ENCODE measurements at regions not wholly inside any gene's neighbourhood (a gene's known extent, or its start where the extent isn't known, plus 50 kb on each side); places are given as distances from the start of the nearest gene placed in this dataset.

DNA sequence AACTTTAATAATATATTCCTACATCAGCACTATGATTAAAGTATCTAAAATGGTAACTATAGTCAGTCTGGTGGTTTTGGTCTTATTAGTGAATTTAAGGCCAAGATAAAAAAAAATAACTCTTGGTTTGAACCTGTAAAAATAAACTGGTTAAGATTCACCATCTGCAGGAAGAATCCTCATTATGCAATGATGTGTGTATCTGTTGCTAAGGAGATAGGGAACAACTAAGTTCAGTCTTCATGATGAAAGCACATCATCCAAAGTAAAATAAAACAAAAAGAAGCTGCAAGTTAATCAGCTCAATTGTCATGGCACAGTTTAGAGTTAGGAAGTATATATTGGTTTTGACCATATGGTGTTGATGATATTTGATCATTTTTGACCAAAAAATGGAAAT, 466.0 kb downstream of the NYAP2 start:
- TF ChIP-seq, protein P1, sequence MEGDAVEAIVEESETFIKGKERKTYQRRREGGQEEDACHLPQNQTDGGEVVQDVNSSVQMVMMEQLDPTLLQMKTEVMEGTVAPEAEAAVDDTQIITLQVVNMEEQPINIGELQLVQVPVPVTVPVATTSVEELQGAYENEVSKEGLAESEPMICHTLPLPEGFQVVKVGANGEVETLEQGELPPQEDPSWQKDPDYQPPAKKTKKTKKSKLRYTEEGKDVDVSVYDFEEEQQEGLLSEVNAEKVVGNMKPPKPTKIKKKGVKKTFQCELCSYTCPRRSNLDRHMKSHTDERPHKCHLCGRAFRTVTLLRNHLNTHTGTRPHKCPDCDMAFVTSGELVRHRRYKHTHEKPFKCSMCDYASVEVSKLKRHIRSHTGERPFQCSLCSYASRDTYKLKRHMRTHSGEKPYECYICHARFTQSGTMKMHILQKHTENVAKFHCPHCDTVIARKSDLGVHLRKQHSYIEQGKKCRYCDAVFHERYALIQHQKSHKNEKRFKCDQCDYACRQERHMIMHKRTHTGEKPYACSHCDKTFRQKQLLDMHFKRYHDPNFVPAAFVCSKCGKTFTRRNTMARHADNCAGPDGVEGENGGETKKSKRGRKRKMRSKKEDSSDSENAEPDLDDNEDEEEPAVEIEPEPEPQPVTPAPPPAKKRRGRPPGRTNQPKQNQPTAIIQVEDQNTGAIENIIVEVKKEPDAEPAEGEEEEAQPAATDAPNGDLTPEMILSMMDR (IDR thresholded peaks at IDR 0.05) = no peak
- TF ChIP-seq POLR2A (IDR thresholded peaks at IDR 0.05) = no peak
- intact Hi-C loops (cut with DNase I) = no loop called here

DNA sequence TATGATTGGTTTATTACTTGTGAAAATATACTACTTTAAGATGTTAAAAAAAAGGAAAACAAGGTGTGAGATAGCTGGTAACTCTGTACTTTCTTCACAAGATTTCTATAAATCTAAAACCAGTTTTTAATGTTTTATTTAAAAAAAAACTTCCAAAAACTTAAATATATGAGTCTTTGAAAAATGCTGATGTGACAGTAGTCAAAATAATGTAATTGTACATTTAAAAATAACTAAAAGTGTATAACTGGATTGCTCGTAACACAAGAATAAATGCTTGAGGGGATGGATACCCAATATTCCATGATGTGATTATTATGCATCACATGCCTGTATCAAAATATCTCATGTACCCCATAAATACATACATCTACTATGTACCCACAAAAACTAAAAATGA, 464.9 kb downstream of the NYAP2 start:
- WGBS, 4 donors = 86 to 93% (median 87%) methylated on average over 1 of the region's 1 CpG
- Histone ChIP-seq H3K9me3 (replicated peaks in 1 of 3) (peaks cover 0 to 7% (median 0%) of the 10 kb centered on the region in 3 donors), H3K27me3 (no peaks in the 10 kb centered on the region), H3K4me1 (replicated peaks in 1 of 2) (no peaks in the 10 kb centered on the region), H3K4me3 (no peak overlapping the region), H3K27ac (no peak overlapping the region), H3K36me3 (replicated peaks in 1 of 2) (no peaks in the 10 kb centered on the region)
- TF ChIP-seq, protein P1 (IDR thresholded peaks at IDR 0.05) = no peak
- no peak for TF ChIP-seq POLR2A (IDR thresholded peaks at IDR 0.05)
- DNase-seq = no peak
- intact Hi-C loops (cut with DNase I) = no loop called here

More for the DNA sequence above, 466.0 kb downstream of the NYAP2 start:
- Histone ChIP-seq H3K4me3 (no peak overlapping the region), H3K27ac (no peak overlapping the region), H3K9me3 (replicated peaks in 1 of 3) (no peaks in the 10 kb centered on the region), H3K4me1 (replicated peaks in 1 of 2) (no peaks in the 10 kb centered on the region), H3K36me3 (replicated peaks in 1 of 2) (no peaks in the 10 kb centered on the region), H3K27me3 (no peaks in the 10 kb centered on the region)
- DNase-seq = no peak

DNA sequence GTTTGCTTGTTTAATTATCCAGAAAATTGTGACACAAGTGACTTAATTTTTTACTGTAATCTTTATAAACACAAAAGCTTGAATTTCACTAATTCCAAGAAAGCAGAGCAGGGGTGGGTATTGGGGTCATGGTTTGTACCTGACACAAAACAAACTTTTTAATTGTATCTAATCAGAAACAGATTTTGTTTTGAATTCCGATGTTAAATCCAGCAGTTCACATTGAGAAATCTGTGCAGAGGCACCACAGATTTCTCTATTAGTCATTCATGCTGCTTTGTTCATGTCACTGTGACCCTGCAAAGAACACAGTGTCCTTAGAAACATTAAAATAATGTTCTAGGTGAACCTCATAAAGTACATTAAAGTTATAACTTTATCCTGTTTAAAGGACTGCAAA, 443.4 kb downstream of the NYAP2 start:
- Histone ChIP-seq H3K36me3 (replicated peaks in 1 of 2) (no peaks in the 10 kb centered on the region), H3K27ac (no peak overlapping the region), H3K9me3 (replicated peaks in 1 of 3) (no peaks in the 10 kb centered on the region), H3K4me3 (no peak overlapping the region), H3K4me1 (replicated peaks in 1 of 2) (no peaks in the 10 kb centered on the region), H3K27me3 (no peaks in the 10 kb centered on the region)
- 17 to 39% (median 31%) methylated on average over 1 of the region's 1 CpG for WGBS, 4 donors
- intact Hi-C loops (cut with DNase I) = no loop called here
- no peak for DNase-seq
- no peak for TF ChIP-seq POLR2A (IDR thresholded peaks at IDR 0.05)
- TF ChIP-seq, protein P1 (IDR thresholded peaks at IDR 0.05) = no peak

DNA sequence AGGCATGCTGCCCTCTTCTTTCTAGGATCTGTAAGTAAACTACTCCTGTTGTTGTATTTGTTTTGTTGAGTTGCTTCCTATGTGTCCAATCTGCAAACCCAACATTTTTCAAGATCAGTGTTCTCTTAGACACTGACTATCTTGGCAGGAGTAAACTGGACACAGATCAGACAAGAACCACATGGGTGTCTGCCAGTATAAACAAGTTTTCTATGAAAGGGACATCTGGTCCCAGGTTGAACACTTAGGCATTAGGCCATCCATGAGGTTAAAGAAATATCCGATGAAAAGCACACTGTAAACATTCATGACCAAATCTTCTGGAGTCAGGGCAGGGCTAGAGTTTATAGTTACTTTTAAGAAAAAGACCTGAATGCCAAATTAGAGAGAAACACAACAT, 441.8 kb downstream of the NYAP2 start:
- no peaks in the 10 kb centered on the region for H3K27me3 ChIP-seq
- TF ChIP-seq, protein P1 (IDR thresholded peaks at IDR 0.05) = no peak
- no peak for TF ChIP-seq POLR2A (IDR thresholded peaks at IDR 0.05)
- H3K4me3 ChIP-seq = no peak overlapping the region
- intact Hi-C loops (cut with DNase I) = no loop called here
- no peak overlapping the region for H3K27ac ChIP-seq
- DNase-seq = no peak
- no peaks in the 10 kb centered on the region for H3K36me3 ChIP-seq (replicated peaks in 1 of 2)
- no peaks in the 10 kb centered on the region for H3K4me1 ChIP-seq (replicated peaks in 1 of 2)
- WGBS, 4 donors = 24 to 60% (median 44%) methylated on average over 1 of the region's 1 CpG
- H3K9me3 ChIP-seq (replicated peaks in 1 of 3) = no peaks in the 10 kb centered on the region
